ENCODE measurements at regions not wholly inside any gene's neighbourhood (a gene's known extent, or its start where the extent isn't known, plus 50 kb on each side); places are given as distances from the start of the nearest gene placed in this dataset.

DNA sequence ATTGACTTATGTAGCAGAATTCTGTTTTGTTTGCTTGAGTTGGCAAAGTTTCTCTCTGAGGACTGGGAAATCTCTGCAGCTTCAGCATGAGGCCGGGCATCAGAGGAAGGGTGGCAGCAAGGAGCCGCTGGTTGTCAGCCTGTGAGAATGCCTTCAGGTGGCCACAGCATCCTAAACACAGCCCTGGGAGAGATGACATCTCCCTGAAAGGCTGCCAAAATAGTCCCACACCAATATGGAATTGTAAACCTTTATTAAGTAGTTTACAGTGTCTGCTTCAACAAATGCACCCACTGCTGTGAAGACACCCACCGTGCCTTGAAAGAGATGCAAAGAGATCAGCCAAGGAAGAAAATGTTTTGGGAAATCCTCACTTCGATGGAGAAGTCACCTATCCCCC lies 609.7 kb upstream of the ARRDC4 start:
- TF ChIP-seq, protein P1, sequence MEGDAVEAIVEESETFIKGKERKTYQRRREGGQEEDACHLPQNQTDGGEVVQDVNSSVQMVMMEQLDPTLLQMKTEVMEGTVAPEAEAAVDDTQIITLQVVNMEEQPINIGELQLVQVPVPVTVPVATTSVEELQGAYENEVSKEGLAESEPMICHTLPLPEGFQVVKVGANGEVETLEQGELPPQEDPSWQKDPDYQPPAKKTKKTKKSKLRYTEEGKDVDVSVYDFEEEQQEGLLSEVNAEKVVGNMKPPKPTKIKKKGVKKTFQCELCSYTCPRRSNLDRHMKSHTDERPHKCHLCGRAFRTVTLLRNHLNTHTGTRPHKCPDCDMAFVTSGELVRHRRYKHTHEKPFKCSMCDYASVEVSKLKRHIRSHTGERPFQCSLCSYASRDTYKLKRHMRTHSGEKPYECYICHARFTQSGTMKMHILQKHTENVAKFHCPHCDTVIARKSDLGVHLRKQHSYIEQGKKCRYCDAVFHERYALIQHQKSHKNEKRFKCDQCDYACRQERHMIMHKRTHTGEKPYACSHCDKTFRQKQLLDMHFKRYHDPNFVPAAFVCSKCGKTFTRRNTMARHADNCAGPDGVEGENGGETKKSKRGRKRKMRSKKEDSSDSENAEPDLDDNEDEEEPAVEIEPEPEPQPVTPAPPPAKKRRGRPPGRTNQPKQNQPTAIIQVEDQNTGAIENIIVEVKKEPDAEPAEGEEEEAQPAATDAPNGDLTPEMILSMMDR (IDR thresholded peaks at IDR 0.05; ENCODE audit: control extremely low read depth, extremely low read depth, low read depth, missing control alignments) = no peak
- DNase-seq (ENCODE audit: extremely low spot score) = no peak
- CTCF ChIA-PET = no interaction called here
- POLR2A ChIA-PET = no interaction called here

DNA sequence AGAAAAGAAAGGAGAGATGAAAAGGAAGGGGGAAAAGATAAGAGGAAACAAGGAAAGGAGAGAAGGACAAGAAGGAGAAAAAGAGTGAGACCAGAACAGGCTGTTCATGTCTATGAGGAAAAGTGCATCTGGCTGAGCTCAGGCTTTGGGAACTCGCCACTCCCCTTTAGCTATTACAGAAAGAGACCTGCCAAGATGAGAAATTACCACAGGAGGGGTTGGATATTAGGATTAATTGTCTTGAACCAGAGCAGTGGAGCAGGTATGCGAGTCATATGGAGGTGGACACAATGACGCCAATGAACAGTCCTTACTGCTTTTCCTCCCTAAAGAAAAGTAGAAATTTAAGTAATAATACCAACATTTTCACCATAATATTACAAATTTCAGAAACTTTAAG lies 577.0 kb upstream of the ARRDC4 start:
- TF ChIP-seq, protein P1 (IDR thresholded peaks at IDR 0.05; ENCODE audit: control extremely low read depth, extremely low read depth, low read depth, missing control alignments) = no peak
- POLR2A ChIA-PET = no interaction called here
- CTCF ChIA-PET = no interaction called here
- no peak for DNase-seq (ENCODE audit: extremely low spot score)

GRCh38 chr15:97386940-97387339 lies 573.6 kb upstream of the ARRDC4 start:
- CTCF ChIA-PET = no interaction called here
- no peak for DNase-seq (ENCODE audit: extremely low spot score)
- POLR2A ChIA-PET = no interaction called here
- TF ChIP-seq, protein P1 (IDR thresholded peaks at IDR 0.05; ENCODE audit: control extremely low read depth, extremely low read depth, low read depth, missing control alignments) = no peak

- ChIA-PET POLR2A (no interaction called here), CTCF (no interaction called here)
- DNase-seq (ENCODE audit: extremely low spot score) = no peak
- TF ChIP-seq, protein P1 (IDR thresholded peaks at IDR 0.05; ENCODE audit: control extremely low read depth, extremely low read depth, low read depth, missing control alignments) = no peak
Observed at GRCh38 chr15:97401195-97401594, 559.3 kb upstream of the ARRDC4 start.

- CTCF ChIA-PET = no interaction called here
- no peak for DNase-seq (ENCODE audit: extremely low spot score)
- TF ChIP-seq, protein P1 (IDR thresholded peaks at IDR 0.05; ENCODE audit: control extremely low read depth, extremely low read depth, low read depth, missing control alignments) = no peak
- POLR2A ChIA-PET = no interaction called here
Observed at GRCh38 chr15:97401970-97402369, 558.5 kb upstream of the ARRDC4 start.

DNA sequence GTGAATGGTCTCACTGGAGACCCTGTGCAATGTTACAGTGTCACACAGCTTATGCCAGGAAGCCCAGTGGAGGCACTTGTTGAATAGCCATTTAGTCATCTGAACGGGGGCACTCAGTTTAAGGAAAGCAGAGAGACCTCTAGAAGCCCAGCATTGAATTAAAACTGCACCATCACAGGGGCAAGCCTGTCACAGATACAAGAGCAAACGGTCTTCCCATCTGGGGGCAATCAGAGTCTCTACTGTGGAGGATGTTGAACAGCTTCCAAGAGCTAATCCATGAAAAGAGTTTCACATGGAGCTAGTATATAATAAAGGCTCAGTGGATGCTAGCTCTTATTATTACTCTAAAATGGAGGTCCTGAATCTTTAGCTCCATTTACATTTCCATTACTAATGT lies 553.7 kb upstream of the ARRDC4 start:
- ChIA-PET CTCF (interaction anchor here (0.7 to 1.2 kb wide), 2 partner anchors 23 to 77 kb away, joined by 3 read pairs; no protein-coding TSS in a partner anchor), POLR2A (no interaction called here)
- no peak for DNase-seq (ENCODE audit: extremely low spot score)
- TF ChIP-seq, protein P1 (IDR thresholded peaks at IDR 0.05; ENCODE audit: control extremely low read depth, extremely low read depth, low read depth, missing control alignments) = no peak

All from GM10248 (cell line).